Heart left ventricle (tissue), 16 donors: ENCODE measurements at regions not wholly inside any gene's neighbourhood (a gene's known extent, or its start where the extent isn't known, plus 50 kb on each side); places are given as distances from the start of the nearest gene placed in this dataset.
A peak's percentile ranks its signal among the peaks of the same experiment; 100 is the strongest.

Experiments
- ATAC-seq, 4 donors: fragments of 200-7000 bp; cut with Tn5 transposase; one replicate each; pipeline ENCODE4 v1.9.1; 2020 to 2022; ENCODE audit warnings: moderate library complexity in 4 of 4, mild to moderate bottlenecking in 3 of 4, moderate number of reproducible peaks in 1 of 4
- DNase-seq, 5 donors: peaks; one replicate each; pipeline ENCODE4 v3.0.0-alpha.2; 2020
- H3K27ac ChIP-seq, 12 donors: fragments of 200-600 bp; sonication (generic) in 4 of 12; one replicate each; pipeline versions ENCODE4 v1.5.0 to v1.8.0; 2016 to 2022; ENCODE audit warnings: mild to moderate bottlenecking in 2 of 12
- H3K27me3 ChIP-seq, 9 donors: fragments of 200-600 bp; sonication (generic) in 2 of 9; one replicate each; pipeline versions ENCODE4 v1.5.1 to v1.8.0; 2016 to 2022; ENCODE audit warnings: mild to moderate bottlenecking in 3 of 9
- H3K36me3 ChIP-seq, 9 donors: fragments of 200-600 bp; sonication (generic) in 2 of 9; one replicate each; pipeline versions ENCODE4 v1.5.0 to v1.8.0; 2018 to 2022; ENCODE audit warnings: mild to moderate bottlenecking in 2 of 9
- H3K4me1 ChIP-seq, 12 donors: fragments of 200-600 bp; sonication (generic) in 4 of 12; one replicate each; pipeline versions ENCODE4 v1.5.0 to v1.8.0; 2016 to 2022; ENCODE audit warnings: mild to moderate bottlenecking in 3 of 12
- H3K4me3 ChIP-seq, 12 donors: fragments of 200-600 bp; sonication (generic) in 4 of 12; one replicate each; pipeline versions ENCODE4 v1.5.0 to v1.8.0; 2017 to 2022; ENCODE audit warnings: mild to moderate bottlenecking in 9 of 12, moderate library complexity in 4 of 12
- H3K9me3 ChIP-seq, 12 donors: fragments of 200-600 bp; sonication (generic) in 4 of 12; one replicate each; pipeline versions ENCODE4 v1.5.0 to v1.8.0; 2016 to 2022; ENCODE audit warnings: mild to moderate bottlenecking in 1 of 12
- CTCF ChIP-seq, 12 donors: fragments of 200-600 bp; sonication (generic) in 4 of 12; IDR thresholded peaks; one replicate each; pipeline versions ENCODE4 v1.5.0 to v1.8.0; 2018 to 2022; ENCODE audit warnings: antibody characterized with exemption in 12 of 12, mild to moderate bottlenecking in 5 of 12
- POLR2A ChIP-seq, 2 donors: fragments of 450-650 bp; IDR thresholded peaks; one replicate each; pipeline ENCODE4 v1.6.1; 2017; ENCODE audit warnings: antibody characterized with exemption in 2 of 2, mild to moderate bottlenecking in 2 of 2, moderate library complexity in 2 of 2
- whole genome bisulfite sequencing, 4 donors: extraction: QIAGEN DNeasy Blood & Tissue Kit in 2 of 4; methylation state at CpG; one replicate each; pipeline versions ENCODE4 v1.1.5 to v1.1.7; 2013 to 2018; 5-methylcytosine and 5-hydroxymethylcytosine counted together
- intact Hi-C, 10 donors: fragments of 100-400 bp; cut with DNase I; formaldehyde crosslinking; loops; one replicate each; pipeline versions ENCODE4 v1.11.1 to v1.14.2; 2022
- donor health status: ischemic (EF 13 %, LVEDD 7.1; RV severe dilation, severe dysfunction).
- donor health status: healthy with polysubstance abuse.
- donor health status: DM: no; HTN: yes; CAD: no.
- donor health status: DM: no; HTN: no; CAD: no.
- donor health status: ischemic (EF 25% LVEDD 6.9; RV normal size, moderate dysfunction).
- donor health status: ischemic (EF 25% LVEDD 5.7; RV mildly dilated, moderate dysfunction).
- donor health status: healthy.
- donor health status: DM: yes; HTN: yes; CAD: no.
- donor health status: ischemic (EF 35%, LVEDD 5.7; RV mildly dilated, moderate dysfunction).
- donor health status: nonischemic (EF 11% LVEDD 7.7; RV severe dilation, severe dysfunction).
- donor health status: DM: yes; HTN: yes; CAD: no.
- donor health status: PGD.
- donor health status: ischemic (EF 29% LVEDD 5.4; RV normal size, mild dysfunction).
- donor health status: nonischemic (EF 23%, LVEDD 6.1; RV moderate dilation, normal function).

DNA sequence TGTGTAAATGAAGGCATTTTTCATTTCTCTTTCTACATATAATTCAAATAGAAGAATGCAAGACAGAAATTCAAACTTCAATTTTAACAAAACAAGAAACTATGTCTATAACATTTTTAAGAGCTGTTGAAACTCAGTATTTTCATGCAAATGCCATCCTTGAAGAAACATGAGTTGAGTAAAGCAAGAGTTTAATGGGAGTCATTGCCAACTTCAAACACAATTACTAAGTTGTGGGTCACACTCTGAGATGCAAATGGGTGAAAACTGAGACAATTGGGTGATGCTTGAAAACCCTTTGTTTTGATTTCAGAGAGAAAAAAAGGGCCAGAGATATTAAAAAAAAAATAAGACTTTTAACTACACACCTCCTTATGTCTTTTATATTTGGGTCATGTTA lies 865.9 kb downstream of the FAT4 start:
- Histone ChIP-seq H3K27ac (no peak overlapping the region), H3K4me1 (no peaks in the 10 kb centered on the region), H3K4me3 (no peak overlapping the region), H3K36me3 (no peaks in the 10 kb centered on the region), H3K9me3 (no peaks in the 10 kb centered on the region), H3K27me3 (no peaks in the 10 kb centered on the region)
- DNase-seq: no peak
- no peak for ATAC-seq
- intact Hi-C loops: no loop called here
- no peak for TF ChIP-seq POLR2A (IDR thresholded peaks at IDR 0.05)
- no peak for TF ChIP-seq CTCF (IDR thresholded peaks at IDR 0.05)

GRCh38 chr4:126182336-126182735 lies 867.6 kb downstream of the FAT4 start:
- DNase-seq (no peak), ATAC-seq (no peak)
- H3K4me3 ChIP-seq: no peak overlapping the region
- 69 to 87% (median 81%) methylated on average over 1 of the region's 1 CpG for WGBS, 4 donors
- peak overlapping the region in 1 of 12 donors; percentile 20 for H3K27ac ChIP-seq
- intact Hi-C loops: no loop called here
- TF ChIP-seq CTCF (IDR thresholded peaks at IDR 0.05): no peak
- no peak for TF ChIP-seq POLR2A (IDR thresholded peaks at IDR 0.05)
- no peaks in the 10 kb centered on the region for H3K9me3 ChIP-seq
- no peaks in the 10 kb centered on the region for H3K36me3 ChIP-seq
- no peaks in the 10 kb centered on the region for H3K27me3 ChIP-seq
- no peaks in the 10 kb centered on the region for H3K4me1 ChIP-seq

GRCh38 chr4:126182786-126183185 lies 868.0 kb downstream of the FAT4 start:
- DNase-seq (no peak), ATAC-seq (no peak)
- 79 to 85% (median 84%) methylated on average over 2 of the region's 2 CpGs for WGBS, 4 donors
- Histone ChIP-seq H3K9me3 (no peaks in the 10 kb centered on the region), H3K4me3 (no peak overlapping the region), H3K4me1 (no peaks in the 10 kb centered on the region), H3K36me3 (no peaks in the 10 kb centered on the region), H3K27me3 (no peaks in the 10 kb centered on the region), H3K27ac (no peak overlapping the region)
- TF ChIP-seq POLR2A (IDR thresholded peaks at IDR 0.05) (no peak), CTCF (IDR thresholded peaks at IDR 0.05) (no peak)
- intact Hi-C loops: no loop called here

DNA sequence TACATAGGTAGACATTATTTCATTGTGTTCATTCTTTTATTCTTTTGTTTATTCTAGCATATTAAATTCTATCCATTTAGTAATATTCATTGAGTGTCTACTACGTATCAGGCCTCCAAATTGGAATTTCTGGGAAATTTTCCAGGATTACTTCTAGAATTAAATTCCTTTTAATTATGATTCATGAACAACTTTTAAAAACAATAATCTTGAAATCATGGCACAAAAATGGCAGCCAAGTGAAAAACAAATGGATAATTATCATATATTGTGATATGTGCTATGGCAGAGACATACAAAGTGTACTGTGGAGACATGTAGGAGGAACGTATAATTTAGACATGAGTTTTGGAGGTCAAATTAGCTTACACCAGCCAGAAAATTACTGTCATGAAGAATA lies 868.5 kb downstream of the FAT4 start:
- 77 to 84% (median 78%) methylated on average over 2 of the region's 2 CpGs for WGBS, 4 donors
- Histone ChIP-seq H3K9me3 (no peaks in the 10 kb centered on the region), H3K27ac (no peak overlapping the region), H3K4me3 (no peak overlapping the region), H3K4me1 (no peaks in the 10 kb centered on the region), H3K27me3 (no peaks in the 10 kb centered on the region), H3K36me3 (no peaks in the 10 kb centered on the region)
- intact Hi-C loops: no loop called here
- DNase-seq: no peak
- TF ChIP-seq POLR2A (IDR thresholded peaks at IDR 0.05) (no peak), CTCF (IDR thresholded peaks at IDR 0.05) (no peak)
- no peak for ATAC-seq
